ENCODE measurements at regions not wholly inside any gene's neighbourhood (a gene's known extent, or its start where the extent isn't known, plus 50 kb on each side); places are given as distances from the start of the nearest gene placed in this dataset.

- DNase-seq (ENCODE audit: low read depth in 2 of 2): no peak
Measured at GRCh38 chr3:154976072-154976983, 103.8 kb upstream of the MME start.

- no peak for DNase-seq (ENCODE audit: low read depth in 2 of 2)
Measured at GRCh38 chr3:154973851-154974250, 106.3 kb upstream of the MME start.

- DNase-seq (ENCODE audit: low read depth in 2 of 2): no peak
Measured at GRCh38 chr3:154972951-154973350, 107.2 kb upstream of the MME start.

GRCh38 chr3:154971771-154972326 lies 108.3 kb upstream of the MME start:
- peak in 1 of 2 donors; percentile 46 for DNase-seq (ENCODE audit: low read depth in 2 of 2)

- peak in 1 of 2 donors; percentile 8 for DNase-seq (ENCODE audit: low read depth in 2 of 2)
Measured at GRCh38 chr3:154971341-154971740, 108.8 kb upstream of the MME start.

- DNase-seq (ENCODE audit: low read depth in 2 of 2): peak in 1 of 2 donors; percentile 14
Measured at GRCh38 chr3:154970797-154971196, 109.3 kb upstream of the MME start.

- DNase-seq (ENCODE audit: low read depth in 2 of 2): no peak
Measured at GRCh38 chr3:154969366-154969765, 110.8 kb upstream of the MME start.

GRCh38 chr3:154967090-154967489 lies 113.0 kb upstream of the MME start:
- no peak for DNase-seq (ENCODE audit: low read depth in 2 of 2)

GRCh38 chr3:154956815-154957214 lies 123.3 kb upstream of the MME start:
- DNase-seq (ENCODE audit: low read depth in 2 of 2): no peak

- peak in 1 of 2 donors; percentile 67 for DNase-seq (ENCODE audit: low read depth in 2 of 2)
Measured at GRCh38 chr3:154955907-154956533, 124.1 kb upstream of the MME start.

- DNase-seq (ENCODE audit: low read depth in 2 of 2): peak in 1 of 2 donors; percentile 74
Measured at GRCh38 chr3:154954757-154955156, 125.4 kb upstream of the MME start.

GRCh38 chr3:154953538-154953937 lies 126.6 kb upstream of the MME start:
- DNase-seq (ENCODE audit: low read depth in 2 of 2): no peak

GRCh38 chr3:154952553-154952952 lies 127.6 kb upstream of the MME start:
- no peak for DNase-seq (ENCODE audit: low read depth in 2 of 2)

GRCh38 chr3:154943981-154944380 lies 136.1 kb upstream of the MME start:
- DNase-seq (ENCODE audit: low read depth in 2 of 2): no peak

- no peak for DNase-seq (ENCODE audit: low read depth in 2 of 2)
Measured at GRCh38 chr3:154942827-154943226, 137.3 kb upstream of the MME start.

- peak in 1 of 2 donors; percentile 71 for DNase-seq (ENCODE audit: low read depth in 2 of 2)
Measured at GRCh38 chr3:154936196-154936595, 143.9 kb upstream of the MME start.

- DNase-seq (ENCODE audit: low read depth in 2 of 2): no peak
Measured at GRCh38 chr3:154933581-154933980, 146.5 kb upstream of the MME start.

GRCh38 chr3:154932633-154933032 lies 147.5 kb upstream of the MME start:
- DNase-seq (ENCODE audit: low read depth in 2 of 2): peak in 1 of 2 donors; percentile 10

- DNase-seq (ENCODE audit: low read depth in 2 of 2): peak in 1 of 2 donors; percentile 61
Measured at GRCh38 chr3:154931484-154931883, 148.6 kb upstream of the MME start.

- no peak for DNase-seq (ENCODE audit: low read depth in 2 of 2)
Measured at GRCh38 chr3:154926721-154927120, 153.4 kb upstream of the MME start.

GRCh38 chr3:154921351-154921750 lies 158.8 kb upstream of the MME start:
- DNase-seq (ENCODE audit: low read depth in 2 of 2): no peak

GRCh38 chr3:154919226-154919625 lies 160.9 kb upstream of the MME start:
- DNase-seq (ENCODE audit: low read depth in 2 of 2): no peak
